ENCODE measurements at regions not wholly inside any gene's neighbourhood (a gene's known extent, or its start where the extent isn't known, plus 50 kb on each side); places are given as distances from the start of the nearest gene placed in this dataset.

- Histone ChIP-seq H3K79me1 (ENCODE audit: low read depth, low read length) (no peaks in the 10 kb centered on the region), H4K20me1 (replicated peaks in 1 of 2; ENCODE audit: control insufficient read depth in 1 of 2, insufficient read depth in 2 of 2, low read length in 2 of 2) (no peaks in the 10 kb centered on the region), H3K23me2 (ENCODE audit: low read depth, low read length) (no peaks in the 10 kb centered on the region), H3K79me2 (ENCODE audit: control insufficient read depth in 1 of 2, insufficient read depth in 2 of 2, low read length in 2 of 2) (no peaks in the 10 kb centered on the region), H3K4me3 (ENCODE audit: extremely low read depth in 1 of 4, insufficient read depth in 2 of 4, low read depth in 3 of 4, low read length in 4 of 4) (no peak overlapping the region), H3K23ac (ENCODE audit: insufficient read length) (no peak overlapping the region), H3K18ac (ENCODE audit: extremely low read depth, low read length) (no peak overlapping the region), H4K5ac (ENCODE audit: insufficient read length, low read depth, low read length) (no peak overlapping the region), H2AK5ac (ENCODE audit: low read depth, low read length) (no peak overlapping the region), H2BK20ac (ENCODE audit: low read length) (no peak overlapping the region), H3K56ac (replicated peaks; ENCODE audit: insufficient read length, low read depth, low read length) (no peak overlapping the region), H3K9me3 (ENCODE audit: insufficient read depth in 2 of 2, low read depth in 1 of 2, low read length in 1 of 2) (no peaks in the 10 kb centered on the region), H3K4ac (replicated peaks; ENCODE audit: insufficient read length, low read depth, low read length) (no peak overlapping the region), H3K27me3 (replicated peaks in 1 of 4; ENCODE audit: control insufficient read depth in 3 of 4, extremely low read depth in 1 of 4, insufficient read depth in 3 of 4, low read length in 3 of 4) (peaks cover 0 to 1% (median 0%) of the 10 kb centered on the region in 4 experiments; a peak in 1 of 7 replicates), H4K8ac (ENCODE audit: extremely low read depth, insufficient read depth, low read length) (no peak overlapping the region), H3K36me3 (ENCODE audit: control insufficient read depth in 2 of 4, insufficient read depth in 4 of 4, low read length in 3 of 4) (no peaks in the 10 kb centered on the region), H3K4me1 (replicated peaks in 1 of 4; ENCODE audit: control insufficient read depth in 3 of 4, insufficient read depth in 4 of 4, low read length in 3 of 4) (no peaks in the 10 kb centered on the region), H2BK5ac (ENCODE audit: low read depth, low read length) (no peak overlapping the region), H3K4me2 (ENCODE audit: insufficient read depth in 1 of 2, low read depth in 2 of 2, low read length in 2 of 2) (no peak overlapping the region), H4K91ac (replicated peaks; ENCODE audit: insufficient read length, low read length) (no peak overlapping the region), H3K9ac (replicated peaks in 1 of 4; ENCODE audit: extremely low read depth in 1 of 4, low read depth in 3 of 4, low read length in 3 of 4) (no peak overlapping the region), H2BK12ac (ENCODE audit: low read depth, low read length) (no peak overlapping the region), H3K27ac (ENCODE audit: low read depth, low read length) (no peak overlapping the region), H2BK120ac (replicated peaks; ENCODE audit: low read depth, low read length) (no peak overlapping the region), H3K14ac (ENCODE audit: insufficient read length) (no peak overlapping the region), H2AFZ (ENCODE audit: low read length) (no peak overlapping the region), H2BK15ac (ENCODE audit: low read length) (no peak overlapping the region)
- no peak for TF ChIP-seq RFX5 (IDR thresholded peaks at IDR 0.05; ENCODE audit: borderline replicate concordance, low read depth, low read length)
- no peak for TF ChIP-seq TEAD4 (IDR thresholded peaks at IDR 0.05; ENCODE audit: low read depth, low read length)
- no peak for TF ChIP-seq POLR2AphosphoS5 (IDR thresholded peaks at IDR 0.05; ENCODE audit: low read depth, low read length)
- TF ChIP-seq NRF1 (IDR thresholded peaks at IDR 0.05; ENCODE audit: low read depth, low read length) = no peak
- TF ChIP-seq, protein P1, sequence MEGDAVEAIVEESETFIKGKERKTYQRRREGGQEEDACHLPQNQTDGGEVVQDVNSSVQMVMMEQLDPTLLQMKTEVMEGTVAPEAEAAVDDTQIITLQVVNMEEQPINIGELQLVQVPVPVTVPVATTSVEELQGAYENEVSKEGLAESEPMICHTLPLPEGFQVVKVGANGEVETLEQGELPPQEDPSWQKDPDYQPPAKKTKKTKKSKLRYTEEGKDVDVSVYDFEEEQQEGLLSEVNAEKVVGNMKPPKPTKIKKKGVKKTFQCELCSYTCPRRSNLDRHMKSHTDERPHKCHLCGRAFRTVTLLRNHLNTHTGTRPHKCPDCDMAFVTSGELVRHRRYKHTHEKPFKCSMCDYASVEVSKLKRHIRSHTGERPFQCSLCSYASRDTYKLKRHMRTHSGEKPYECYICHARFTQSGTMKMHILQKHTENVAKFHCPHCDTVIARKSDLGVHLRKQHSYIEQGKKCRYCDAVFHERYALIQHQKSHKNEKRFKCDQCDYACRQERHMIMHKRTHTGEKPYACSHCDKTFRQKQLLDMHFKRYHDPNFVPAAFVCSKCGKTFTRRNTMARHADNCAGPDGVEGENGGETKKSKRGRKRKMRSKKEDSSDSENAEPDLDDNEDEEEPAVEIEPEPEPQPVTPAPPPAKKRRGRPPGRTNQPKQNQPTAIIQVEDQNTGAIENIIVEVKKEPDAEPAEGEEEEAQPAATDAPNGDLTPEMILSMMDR (IDR thresholded peaks at IDR 0.05; ENCODE audit: control extremely low read depth in 1 of 3, insufficient read depth in 1 of 3, low read depth in 1 of 3, low read length in 3 of 3) = no peak
- TF ChIP-seq JUND (IDR thresholded peaks at IDR 0.05; ENCODE audit: low read length) = no peak
- TF ChIP-seq SIX5 (IDR thresholded peaks at IDR 0.05; ENCODE audit: low read depth, low read length) = no peak
- no peak for TF ChIP-seq RAD21 (IDR thresholded peaks at IDR 0.05 in 1 of 2, conservative IDR thresholded peaks at IDR 0.05 in 1 of 2; ENCODE audit: low read depth in 2 of 2, low read length in 2 of 2)
- ChIA-PET CTCF (ENCODE audit: partially characterized antibody) (interaction anchor here (0.8 to 1.3 kb wide), 2 partner anchors 9 to 29 kb away, joined by 3 to 4 read pairs; no protein-coding TSS in a partner anchor), POLR2A (ENCODE audit: partially characterized antibody) (interaction anchor here (1.1 kb wide), 1 partner anchor 24 kb away, joined by 3 read pairs; no protein-coding TSS in a partner anchor)
- no peak for DNase-seq (ENCODE audit: low read depth in 1 of 2, low spot score in 2 of 2)
- no peak for FAIRE-seq
These were observed 250.8 kb downstream of the SLC6A15 start for GRCh38 chr12:84661786-84662185.

Data from H1 (cell line).